Loucy (cell line): ENCODE measurements at regions not wholly inside any gene's neighbourhood (a gene's known extent, or its start where the extent isn't known, plus 50 kb on each side); places are given as distances from the start of the nearest gene placed in this dataset.

Experiments
- H2AFZ ChIP-seq: fragments of 200-600 bp; sonication (generic); 2 replicates; pipeline ENCODE4 v1.6.0; 2016; ENCODE audit warnings: antibody characterized with exemption, mild to moderate bottlenecking, low read length, moderate library complexity
- H3F3A ChIP-seq: fragments of 200-600 bp; 2 replicates; pipeline ENCODE4 v1.6.0; 2016; ENCODE audit warnings: antibody characterized with exemption, low read depth, mild to moderate bottlenecking
- H3K27me3 ChIP-seq: fragments of 200-600 bp; sonication (generic); 2 replicates; pipeline ENCODE4 v1.6.1; 2014; ENCODE audit warnings: low read length, mild to moderate bottlenecking; ENCODE audit not compliant: insufficient read depth, poor library complexity, severe bottlenecking
- H3K36me3 ChIP-seq: fragments of 200-600 bp; sonication (generic); 2 replicates; pipeline ENCODE4 v1.6.1; 2016; ENCODE audit warnings: low read length; ENCODE audit not compliant: insufficient read depth
- H3K4me1 ChIP-seq: fragments of 200-600 bp; sonication (generic); 2 replicates; pipeline ENCODE4 v1.5.1; 2014; ENCODE audit warnings: low read length, mild to moderate bottlenecking; ENCODE audit not compliant: insufficient read depth, poor library complexity, severe bottlenecking
- H3K4me2 ChIP-seq: fragments of 200-600 bp; sonication (generic); 2 replicates; pipeline ENCODE4 v1.6.0; 2014; ENCODE audit warnings: antibody characterized with exemption, low read length, low read depth, mild to moderate bottlenecking; ENCODE audit not compliant: poor library complexity, severe bottlenecking
- H3K4me3 ChIP-seq: fragments of 200-600 bp; sonication (generic); 2 replicates; pipeline ENCODE4 v1.5.1; 2014; ENCODE audit warnings: low read length, mild to moderate bottlenecking, mixed read lengths; ENCODE audit not compliant: poor library complexity, severe bottlenecking
- H3K79me2 ChIP-seq: fragments of 200-600 bp; sonication (generic); 2 replicates; pipeline ENCODE4 v1.6.1; 2014; ENCODE audit warnings: low read length; ENCODE audit not compliant: insufficient read depth
- H3K9ac ChIP-seq: fragments of 200-600 bp; sonication (generic); 2 replicates; pipeline ENCODE4 v1.6.0; 2014; ENCODE audit warnings: mild to moderate bottlenecking, low read depth, low read length, moderate library complexity; ENCODE audit not compliant: poor library complexity, severe bottlenecking
- H3K9me2 ChIP-seq: fragments of 200-600 bp; sonication (generic); replicated peaks from 2 replicates; pipeline ENCODE4 v1.6.1; 2016; ENCODE audit warnings: low read depth, low read length, mixed read lengths
- H3K9me3 ChIP-seq: fragments of 200-600 bp; sonication (generic); 2 replicates; pipeline ENCODE4 v1.6.1; 2014; ENCODE audit warnings: mild to moderate bottlenecking, antibody characterized with exemption, low read length, low read depth; ENCODE audit not compliant: insufficient read depth
- H4K20me1 ChIP-seq: fragments of 200-600 bp; sonication (generic); 2 replicates; pipeline ENCODE4 v1.6.0; 2014; ENCODE audit warnings: antibody characterized with exemption, low read length, mild to moderate bottlenecking; ENCODE audit not compliant: insufficient read depth, poor library complexity, severe bottlenecking
- CTCF ChIP-seq: fragments of 200-600 bp; sonication (generic); conservative IDR thresholded peaks from 2 replicates; pipeline ENCODE4 v1.5.1; 2014; ENCODE audit warnings: mild to moderate bottlenecking, antibody characterized with exemption, low read length
- EZH2phosphoT487 ChIP-seq: fragments of 200-600 bp; IDR thresholded peaks from 2 replicates; pipeline ENCODE4 v1.6.1; 2018; ENCODE audit warnings: antibody characterized with exemption, mild to moderate bottlenecking, moderate library complexity, borderline replicate concordance

DNA sequence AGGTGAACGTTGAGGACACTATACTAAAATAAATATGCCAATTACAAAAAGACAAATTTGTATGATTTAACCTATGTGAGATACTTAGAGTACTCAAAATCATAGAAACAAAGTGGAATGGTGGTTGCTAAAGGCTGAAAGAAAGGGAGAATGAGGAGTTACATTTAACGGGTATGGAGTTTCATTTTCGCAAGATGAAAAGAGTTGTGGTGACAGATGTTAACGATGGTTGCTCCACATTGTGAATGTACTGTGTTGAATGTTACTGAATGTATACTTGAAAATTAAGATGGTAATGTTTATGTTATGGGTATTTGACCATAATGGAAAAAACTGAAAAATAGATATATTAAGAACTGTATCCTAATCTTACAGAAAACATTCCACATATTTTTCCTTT, 51.3 kb upstream of the MOCS2 start:
- no peaks in the 10 kb centered on the region for H3K27me3 ChIP-seq
- no peaks in the 10 kb centered on the region for H3K36me3 ChIP-seq
- H3F3A ChIP-seq = no peaks in the 10 kb centered on the region
- H4K20me1 ChIP-seq = no peaks in the 10 kb centered on the region
- no peaks in the 10 kb centered on the region for H3K9me3 ChIP-seq
- H3K9me2 ChIP-seq = no peaks in the 10 kb centered on the region
- TF ChIP-seq EZH2phosphoT487 (no peak), CTCF (no peak)
- H3K4me2 ChIP-seq = no peak overlapping the region
- H2AFZ ChIP-seq = no peak overlapping the region
- no peaks in the 10 kb centered on the region for H3K4me1 ChIP-seq
- no peak overlapping the region for H3K9ac ChIP-seq
- H3K4me3 ChIP-seq = no peak overlapping the region
- H3K79me2 ChIP-seq = no peaks in the 10 kb centered on the region

DNA sequence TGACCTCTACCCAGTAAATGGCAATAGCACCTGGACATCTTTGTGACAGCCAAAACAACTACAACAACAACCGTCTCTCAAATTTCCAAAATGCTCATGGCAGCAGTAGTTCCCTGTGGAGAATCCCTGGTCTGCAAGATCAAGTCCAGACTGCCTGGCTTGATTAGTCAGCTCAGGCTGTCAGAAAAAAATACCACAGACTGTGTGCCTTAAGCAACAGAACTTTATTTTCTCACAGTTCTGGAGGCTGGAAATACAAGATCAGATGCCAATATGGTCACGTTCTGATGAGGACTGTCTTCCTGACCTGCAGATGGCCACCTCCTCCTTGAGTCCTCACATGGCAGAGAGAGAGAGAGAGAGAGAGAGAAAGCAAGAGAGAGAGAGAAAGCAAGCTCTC, 52.3 kb upstream of the MOCS2 start:
- Histone ChIP-seq H2AFZ (0 out of 2 replicates have a peak overlapping the region, but pooled peaks have one; percentile 33), H3K9me3 (no peaks in the 10 kb centered on the region), H3K79me2 (no peaks in the 10 kb centered on the region), H3F3A (no peaks in the 10 kb centered on the region), H3K9ac (no peak overlapping the region), H3K27me3 (no peaks in the 10 kb centered on the region), H3K4me2 (no peak overlapping the region), H3K4me1 (no peaks in the 10 kb centered on the region), H4K20me1 (no peaks in the 10 kb centered on the region), H3K9me2 (no peaks in the 10 kb centered on the region), H3K36me3 (no peaks in the 10 kb centered on the region), H3K4me3 (no peak overlapping the region)
- TF ChIP-seq CTCF = no peak
- TF ChIP-seq EZH2phosphoT487 = no peak

DNA sequence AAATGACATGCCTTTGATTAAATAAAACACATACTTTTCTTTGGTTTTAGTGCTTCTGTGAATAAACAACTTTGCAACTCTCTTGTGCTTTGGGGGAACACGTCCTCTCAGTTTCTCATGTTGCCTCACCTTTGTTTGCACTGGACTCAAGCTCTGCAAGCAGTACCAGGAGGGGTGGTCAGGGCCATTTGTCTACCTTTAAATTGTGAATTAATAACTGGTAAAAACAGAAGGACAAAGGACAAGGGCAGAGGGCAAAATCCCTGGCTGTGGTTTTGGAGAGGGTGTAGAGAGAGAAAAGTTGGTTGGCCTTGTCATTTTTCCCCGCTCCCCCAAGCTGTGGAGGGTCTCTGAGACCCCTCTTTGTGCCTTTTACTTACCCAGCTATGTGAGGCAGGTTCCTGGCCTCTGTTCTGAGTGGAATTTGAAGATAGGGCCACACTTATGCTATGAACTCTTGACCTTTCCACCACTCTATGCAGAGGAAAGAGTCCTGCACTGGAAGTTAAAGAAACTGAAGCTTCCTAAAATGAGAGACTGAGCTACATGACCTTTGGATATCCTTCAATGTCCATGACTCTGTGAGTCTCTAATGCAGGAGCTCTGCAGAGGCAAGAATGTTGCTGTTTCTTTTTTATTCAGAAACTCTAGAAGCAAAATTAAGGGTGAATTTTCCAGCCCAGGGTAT, 55.1 kb upstream of the MOCS2 start:
- no peaks in the 10 kb centered on the region for H3K36me3 ChIP-seq
- no peaks in the 10 kb centered on the region for H3K4me1 ChIP-seq
- H3K27me3 ChIP-seq = no peaks in the 10 kb centered on the region
- no peaks in the 10 kb centered on the region for H3K9me2 ChIP-seq
- no peaks in the 10 kb centered on the region for H3K79me2 ChIP-seq
- peak overlapping the region; percentile 42; the same call in 1 of the 2 replicates for H2AFZ ChIP-seq
- H3K9me3 ChIP-seq = no peaks in the 10 kb centered on the region
- no peaks in the 10 kb centered on the region for H4K20me1 ChIP-seq
- H3K4me2 ChIP-seq = no peak overlapping the region
- no peaks in the 10 kb centered on the region for H3F3A ChIP-seq
- TF ChIP-seq CTCF (no peak), EZH2phosphoT487 (no peak)
- no peak overlapping the region for H3K9ac ChIP-seq
- H3K4me3 ChIP-seq = no peak overlapping the region
